HL-60 (cell line): ENCODE measurements at regions not wholly inside any gene's neighbourhood (a gene's known extent, or its start where the extent isn't known, plus 50 kb on each side); places are given as distances from the start of the nearest gene placed in this dataset.

Source experiments
- DNase-seq, 2 experiments: peaks; one replicate each; pipeline ENCODE4 v3.0.0-alpha.2; 2010 to 2020; ENCODE audit warnings: low read depth in 1 of 2, low spot score in 1 of 2
- H3K27ac ChIP-seq: fragments of 250-450 bp; sonication (Bioruptor Pico); replicated peaks from 2 replicates; pipeline ENCODE4 v1.5.1; 2020; ENCODE audit warnings: mild to moderate bottlenecking, moderate library complexity
- H3K27me3 ChIP-seq: fragments of 250-450 bp; sonication (Bioruptor Pico); 2 replicates; pipeline ENCODE4 v1.5.1; 2021; ENCODE audit warnings: mild to moderate bottlenecking, moderate library complexity; ENCODE audit not compliant: insufficient read depth, poor library complexity, severe bottlenecking
- H3K4me3 ChIP-seq: replicated peaks from 2 replicates; pipeline ENCODE4 v1.5.1; 2011; ENCODE audit warnings: mild to moderate bottlenecking, control low read depth, low read length; ENCODE audit not compliant: insufficient read depth
- CTCF ChIP-seq: IDR thresholded peaks from one replicate; pipeline ENCODE4 v1.5.1; 2011; ENCODE audit warnings: low read length, control low read depth, inconsistent platforms; ENCODE audit not compliant: insufficient read depth
- GABPA ChIP-seq: IDR thresholded peaks from 2 replicates; pipeline ENCODE4 v1.6.1; 2012; ENCODE audit warnings: low read depth
- POLR2AphosphoS5 ChIP-seq: IDR thresholded peaks from 2 replicates; pipeline ENCODE4 v1.6.1; 2012; ENCODE audit warnings: low read depth
- REST ChIP-seq: IDR thresholded peaks from 2 replicates; pipeline ENCODE4 v1.6.1; 2012; ENCODE audit warnings: low read depth; ENCODE audit not compliant: insufficient replicate concordance
- SPI1 ChIP-seq: IDR thresholded peaks from 2 replicates; pipeline ENCODE4 v1.6.1; 2012; ENCODE audit warnings: low read depth, mild to moderate bottlenecking, borderline replicate concordance

GRCh38 chr1:184910005-184910404 lies 64.3 kb downstream of the NIBAN1 start:
- no peak for DNase-seq
- no peak overlapping the region for H3K4me3 ChIP-seq
- no peaks in the 10 kb centered on the region for H3K27me3 ChIP-seq
- no peak overlapping the region for H3K27ac ChIP-seq
- TF ChIP-seq CTCF, result no peak
- no peak for TF ChIP-seq SPI1
- no peak for TF ChIP-seq GABPA
- TF ChIP-seq REST, result no peak
- no peak for TF ChIP-seq POLR2AphosphoS5

GRCh38 chr1:184909019-184909418 lies 65.3 kb downstream of the NIBAN1 start:
- no peak for DNase-seq
- H3K4me3 ChIP-seq, result no peak overlapping the region
- TF ChIP-seq POLR2AphosphoS5, result no peak
- no peak for TF ChIP-seq REST
- no peak for TF ChIP-seq GABPA
- no peak for TF ChIP-seq CTCF
- TF ChIP-seq SPI1, result no peak
- no peaks in the 10 kb centered on the region for H3K27me3 ChIP-seq
- H3K27ac ChIP-seq, result no peak overlapping the region

- Histone ChIP-seq H3K27me3 (no peaks in the 10 kb centered on the region), H3K27ac (no peak overlapping the region), H3K4me3 (no peak overlapping the region)
- no peak for TF ChIP-seq POLR2AphosphoS5
- TF ChIP-seq SPI1, result no peak
- TF ChIP-seq REST, result no peak
- no peak for TF ChIP-seq CTCF
- no peak for TF ChIP-seq GABPA
- no peak for DNase-seq
These were observed 65.8 kb downstream of the NIBAN1 start for GRCh38 chr1:184908506-184908905.
